GM13976 (cell line): ENCODE measurements at regions not wholly inside any gene's neighbourhood (a gene's known extent, or its start where the extent isn't known, plus 50 kb on each side); places are given as distances from the start of the nearest gene placed in this dataset.
"Not testable (repeated sequence)": the region's sequence is repeated elsewhere in the genome, so short reads cannot be mapped to it uniquely, and the experiment has no call there.

ENCODE experiments used
- DNase-seq: peaks from one replicate; pipeline ENCODE4 v3.0.0; 2012; ENCODE audit warnings: low spot score
- in situ Hi-C: fragments of 300-500 bp; cut with MboI; formaldehyde crosslinking; loops from one replicate; pipeline ENCODE4 v1.12.0; 2022; ENCODE audit warnings: low sequenced_read_pairs, mixed read lengths, inconsistent platforms; ENCODE audit not compliant: unreplicated experiment
- TF ChIP-seq, protein P1 (sequence below): IDR thresholded peaks from 2 replicates; pipeline ENCODE4 v1.5.1; 2012; ENCODE audit warnings: borderline replicate concordance, mild to moderate bottlenecking; ENCODE audit not compliant: insufficient read depth; ENCODE audit errors: extremely low read depth, missing control alignments, control extremely low read depth

DNA sequence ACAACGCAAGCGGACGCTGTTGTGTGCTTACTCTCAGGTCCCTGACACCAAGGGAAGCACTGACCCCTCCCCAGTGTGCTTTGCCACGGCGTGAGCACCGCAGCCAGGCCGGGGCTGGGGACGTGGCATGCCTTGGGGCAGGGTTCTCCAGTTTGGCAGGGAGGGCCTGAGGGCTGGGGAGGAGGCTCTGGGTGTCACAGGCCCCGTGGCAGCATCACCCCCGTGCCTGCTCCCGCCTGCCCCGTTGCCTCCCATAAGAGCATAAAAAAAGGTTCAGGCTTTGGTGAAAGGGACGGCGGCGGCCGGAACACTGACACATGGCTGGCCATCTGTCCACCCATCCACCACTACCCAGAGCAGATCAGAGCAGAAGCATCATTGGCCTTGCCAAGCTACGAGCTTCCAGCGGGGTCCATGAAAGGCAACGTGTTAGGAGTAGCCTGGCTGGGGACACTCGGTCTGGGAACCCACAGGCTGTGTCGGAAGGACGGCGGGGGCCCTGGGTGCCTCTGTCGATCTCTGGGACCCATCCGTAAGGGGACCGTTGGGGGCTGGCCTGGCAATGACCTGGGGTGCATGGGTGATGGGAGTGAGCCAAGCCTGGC, 183.0 kb downstream of the IGLL1 start:
- in situ Hi-C loops, result no loop called here
- TF ChIP-seq, protein P1, sequence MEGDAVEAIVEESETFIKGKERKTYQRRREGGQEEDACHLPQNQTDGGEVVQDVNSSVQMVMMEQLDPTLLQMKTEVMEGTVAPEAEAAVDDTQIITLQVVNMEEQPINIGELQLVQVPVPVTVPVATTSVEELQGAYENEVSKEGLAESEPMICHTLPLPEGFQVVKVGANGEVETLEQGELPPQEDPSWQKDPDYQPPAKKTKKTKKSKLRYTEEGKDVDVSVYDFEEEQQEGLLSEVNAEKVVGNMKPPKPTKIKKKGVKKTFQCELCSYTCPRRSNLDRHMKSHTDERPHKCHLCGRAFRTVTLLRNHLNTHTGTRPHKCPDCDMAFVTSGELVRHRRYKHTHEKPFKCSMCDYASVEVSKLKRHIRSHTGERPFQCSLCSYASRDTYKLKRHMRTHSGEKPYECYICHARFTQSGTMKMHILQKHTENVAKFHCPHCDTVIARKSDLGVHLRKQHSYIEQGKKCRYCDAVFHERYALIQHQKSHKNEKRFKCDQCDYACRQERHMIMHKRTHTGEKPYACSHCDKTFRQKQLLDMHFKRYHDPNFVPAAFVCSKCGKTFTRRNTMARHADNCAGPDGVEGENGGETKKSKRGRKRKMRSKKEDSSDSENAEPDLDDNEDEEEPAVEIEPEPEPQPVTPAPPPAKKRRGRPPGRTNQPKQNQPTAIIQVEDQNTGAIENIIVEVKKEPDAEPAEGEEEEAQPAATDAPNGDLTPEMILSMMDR, result no peak
- no peak for DNase-seq

GRCh38 chr22:23396362-23397007, 183.6 kb downstream of the IGLL1 start:
- DNase-seq, result peak; percentile 31
- TF ChIP-seq, protein P1, result no peak
- in situ Hi-C loops, result no loop called here

GRCh38 chr22:23395530-23396361, 184.3 kb downstream of the IGLL1 start:
- in situ Hi-C loops, result no loop called here

DNA sequence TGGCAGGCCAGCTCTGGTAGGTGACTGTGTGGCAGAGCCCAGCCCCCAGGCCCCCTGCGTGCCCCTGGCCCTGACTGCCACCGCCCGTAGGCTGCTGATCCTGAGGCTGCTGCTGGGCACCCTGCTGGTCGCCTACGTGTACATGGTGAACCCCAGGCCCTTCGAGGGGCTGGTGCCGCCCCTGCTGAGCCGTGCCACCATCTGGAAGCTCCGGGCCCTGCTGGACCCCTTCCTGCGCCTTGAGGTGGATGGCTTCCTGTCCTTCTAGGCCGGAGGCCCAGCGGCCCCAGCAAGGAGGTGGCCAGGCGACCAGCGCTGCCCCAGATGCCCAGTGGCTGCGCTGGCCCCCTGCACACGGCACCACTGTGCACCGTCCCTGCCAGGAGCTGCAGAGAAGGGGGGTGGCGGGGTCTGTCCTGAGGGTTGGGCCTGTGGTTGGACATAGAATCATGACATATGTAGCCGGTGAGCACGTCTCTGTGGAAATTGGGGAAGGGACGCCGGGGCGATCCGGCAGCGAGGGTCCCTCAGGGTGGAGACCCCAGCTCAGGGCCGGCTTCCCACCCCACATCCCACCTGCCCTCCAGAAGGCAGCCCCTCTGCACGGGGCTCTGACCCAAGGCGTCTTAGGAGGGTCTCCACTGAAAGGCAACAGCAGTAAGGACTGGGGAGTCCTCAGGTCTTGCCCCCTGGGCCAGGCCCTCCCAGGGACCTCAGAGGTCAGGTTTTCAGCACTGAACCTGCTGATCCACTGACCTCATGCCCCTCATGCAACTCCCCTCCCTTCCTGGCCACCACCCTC, 185.4 kb downstream of the IGLL1 start:
- in situ Hi-C loops, result no loop called here
- TF ChIP-seq, protein P1, result no peak
- no peak for DNase-seq

More at GRCh38 chr22:23395530-23396361, 184.3 kb downstream of the IGLL1 start:
- TF ChIP-seq, protein P1, result no peak
- DNase-seq, result peak; percentile 31

DNA sequence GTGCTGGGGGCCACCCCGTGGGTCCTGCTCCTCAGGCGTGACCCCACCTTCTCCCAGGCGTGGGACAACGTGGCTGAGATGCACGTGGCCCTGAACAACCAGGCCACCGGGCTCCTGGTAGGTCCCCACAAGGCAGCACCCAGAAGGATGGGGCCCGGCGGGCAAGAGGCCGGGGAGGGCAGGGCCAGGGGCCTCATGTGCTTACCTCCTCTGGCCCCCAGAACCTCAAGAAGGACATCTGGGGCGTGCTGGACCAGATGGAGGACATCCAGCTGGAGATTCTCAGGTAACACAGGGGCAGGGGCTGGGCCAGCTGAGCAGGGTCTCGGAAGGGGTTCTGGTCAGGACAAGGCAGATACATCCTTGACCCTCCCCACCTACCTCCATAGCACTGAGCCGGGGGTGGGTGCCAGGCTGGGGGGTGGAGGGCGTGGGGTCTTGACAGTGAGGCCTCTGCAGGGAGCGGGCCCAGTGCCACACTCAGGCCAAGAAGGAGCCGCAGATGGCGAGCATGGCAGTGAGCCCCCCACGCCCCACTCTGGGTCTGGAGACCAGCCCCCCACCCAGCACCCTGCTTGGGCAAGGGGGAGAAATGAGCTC, 186.3 kb downstream of the IGLL1 start:
- TF ChIP-seq, protein P1, result no peak
- in situ Hi-C loops, result no loop called here
- no peak for DNase-seq

- DNase-seq, in situ Hi-C loops: not testable (repeated sequence)
These were observed 186.9 kb downstream of the IGLL1 start for GRCh38 chr22:23393199-23393598.
